Natural killer cell treated with Interleukin-12 subunit alpha and Interleukin-12 subunit beta and Interleukin-15 and Interleukin-18, amount 100 ng/mL, for 72 hours (primary cell): ENCODE measurements at regions not wholly inside any gene's neighbourhood (a gene's known extent, or its start where the extent isn't known, plus 50 kb on each side); places are given as distances from the start of the nearest gene placed in this dataset.
"Not testable (repeated sequence)": the region's sequence is repeated elsewhere in the genome, so short reads cannot be mapped to it uniquely, and the experiment has no call there.

ENCODE experiments used
- ATAC-seq, 2 donors: fragments of 150-1000 bp; cut with Tn5 transposase in 1 of 2; sonication (Bioruptor Pico), chemical (Tn5 transposase) in 1 of 2; 2 replicates each; pipeline ENCODE4 v1.10.0; 2021
- DNase-seq: peaks from one replicate; pipeline ENCODE4 v3.0.0; 2022; ENCODE audit warnings: low spot score
- H3K27ac Mint-ChIP-seq, 2 donors: 1 replicate in 1 of 2; 2 replicates in 1 of 2; pipeline ENCODE4 v1.8.0; 2022; ENCODE audit warnings: mixed read lengths in 2 of 2, mild to moderate bottlenecking in 1 of 2, moderate library complexity in 1 of 2
- H3K27me3 Mint-ChIP-seq, 2 donors: 1 replicate in 1 of 2; 2 replicates in 1 of 2; pipeline ENCODE4 v1.8.0; 2022; ENCODE audit warnings: mixed read lengths in 2 of 2
- H3K36me3 Mint-ChIP-seq: one replicate; pipeline ENCODE4 v1.8.0; 2022; ENCODE audit warnings: mixed read lengths
- H3K4me1 Mint-ChIP-seq, 2 donors: 1 replicate in 1 of 2; 2 replicates in 1 of 2; pipeline ENCODE4 v1.8.0; 2022; ENCODE audit warnings: low read depth in 2 of 2, mixed read lengths in 2 of 2, mild to moderate bottlenecking in 1 of 2
- H3K4me3 Mint-ChIP-seq: one replicate; pipeline ENCODE4 v1.8.0; 2022; ENCODE audit warnings: mixed read lengths
- H3K9me3 Mint-ChIP-seq: 2 replicates; pipeline ENCODE4 v1.8.0; 2022; ENCODE audit warnings: mixed read lengths

DNA sequence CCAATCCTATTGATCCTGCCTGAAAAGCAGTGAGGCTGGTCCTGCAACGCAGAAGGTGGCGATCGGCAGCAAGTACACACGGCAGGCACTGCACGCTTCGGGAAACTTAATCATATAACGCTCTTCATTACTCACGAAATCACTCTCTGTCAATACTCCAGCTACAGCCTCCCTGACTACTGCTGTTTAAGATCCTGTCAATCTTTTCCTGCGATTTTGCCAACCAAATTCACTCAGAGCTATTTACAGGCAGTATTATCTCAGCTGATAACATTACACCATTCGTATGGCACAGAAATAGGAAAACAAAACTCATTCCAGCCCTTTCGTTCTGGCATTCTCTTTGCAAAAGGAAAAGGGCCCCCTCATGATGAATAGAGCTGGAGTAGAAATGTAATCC, 262.4 kb upstream of the CDH8 start:
- DNase-seq (no peak), ATAC-seq (no peak)
- H3K27me3 Mint-ChIP-seq, result no peaks in the 10 kb centered on the region
- H3K4me3 Mint-ChIP-seq, result no peak overlapping the region
- peaks cover 7% of the 10 kb centered on the region for H3K36me3 Mint-ChIP-seq
- no peak overlapping the region for H3K27ac Mint-ChIP-seq
- H3K9me3 Mint-ChIP-seq, result peaks cover 16% of the 10 kb centered on the region
- H3K4me1 Mint-ChIP-seq, result no peaks in the 10 kb centered on the region

DNA sequence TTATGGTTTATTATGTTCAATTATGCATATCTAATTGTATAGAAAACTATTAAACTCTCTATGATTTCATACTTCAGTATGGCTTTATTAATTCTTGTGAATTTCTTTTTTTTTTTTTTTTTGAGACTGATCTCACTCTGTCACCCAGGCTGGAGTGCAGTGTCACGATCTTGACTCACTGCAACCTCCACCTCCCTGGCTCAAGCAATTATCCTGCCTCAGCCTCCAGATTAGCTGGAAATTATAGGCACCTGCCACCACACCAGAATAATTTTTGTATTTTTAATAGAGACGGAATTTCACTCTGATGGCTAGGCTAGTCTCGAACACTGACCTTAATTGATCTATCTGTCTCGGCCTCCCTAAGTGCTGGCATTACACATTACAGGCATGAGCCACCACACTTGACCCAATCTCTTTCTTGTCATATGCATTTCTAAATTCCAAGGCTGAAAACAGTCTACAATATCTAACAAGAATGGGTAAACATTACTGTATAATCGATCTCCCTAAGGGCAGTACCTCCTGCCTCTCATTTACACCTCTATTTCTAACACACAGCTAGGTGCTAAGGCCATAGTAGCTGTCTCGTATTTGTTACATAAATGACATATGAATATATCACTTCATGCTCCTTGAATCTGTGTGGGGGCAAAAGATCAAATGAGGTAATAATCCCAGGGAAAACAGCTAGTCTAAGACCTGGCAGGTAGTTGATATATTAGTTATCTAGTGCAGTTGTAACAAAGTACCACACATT, 258.2 kb upstream of the CDH8 start:
- peaks cover 11% of the 10 kb centered on the region for H3K9me3 Mint-ChIP-seq

DNA sequence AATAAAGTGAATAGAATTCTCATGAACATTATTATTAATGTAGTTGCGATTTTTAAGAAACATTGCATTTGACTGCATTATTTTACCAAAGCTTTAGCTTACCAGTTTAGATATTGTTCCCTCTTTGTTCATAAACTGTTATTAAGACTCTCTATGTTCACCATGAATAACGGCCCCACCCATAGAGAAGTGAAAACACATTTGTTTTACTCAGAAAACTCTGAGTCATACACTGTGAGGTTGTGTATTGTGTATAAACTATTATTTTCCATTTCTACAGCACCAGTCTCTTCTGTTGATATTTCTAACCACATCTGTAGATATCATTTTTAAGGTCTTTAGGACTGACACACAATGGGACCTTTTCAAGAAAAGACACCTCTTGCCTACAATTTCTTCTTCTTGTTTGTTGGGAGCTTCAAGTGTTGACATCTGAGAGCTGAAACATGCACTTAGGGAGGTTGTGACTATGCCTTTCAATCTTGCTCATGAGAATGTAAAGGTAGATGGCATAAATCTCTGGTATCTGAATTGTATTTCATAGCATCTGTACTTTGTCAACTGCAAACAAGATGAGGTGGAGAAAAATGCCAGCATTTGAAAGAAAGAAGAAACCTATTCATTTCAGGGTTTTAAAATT, 252.9 kb upstream of the CDH8 start:
- H3K4me3 Mint-ChIP-seq, result no peak overlapping the region
- no peaks in the 10 kb centered on the region for H3K4me1 Mint-ChIP-seq
- H3K9me3 Mint-ChIP-seq, result peaks cover 8% of the 10 kb centered on the region
- no peak for DNase-seq
- ATAC-seq, result no peak
- H3K27me3 Mint-ChIP-seq, result no peaks in the 10 kb centered on the region
- no peak overlapping the region for H3K27ac Mint-ChIP-seq
- H3K36me3 Mint-ChIP-seq, result peaks cover 6% of the 10 kb centered on the region

More for the DNA sequence above, 258.2 kb upstream of the CDH8 start:
- Mint-ChIP-seq H3K27ac (no peak overlapping the region), H3K4me3 (no peak overlapping the region), H3K4me1 (no peaks in the 10 kb centered on the region), H3K27me3 (no peaks in the 10 kb centered on the region), H3K36me3 (no peaks in the 10 kb centered on the region)
- no peak for DNase-seq
- ATAC-seq, result no peak

DNA sequence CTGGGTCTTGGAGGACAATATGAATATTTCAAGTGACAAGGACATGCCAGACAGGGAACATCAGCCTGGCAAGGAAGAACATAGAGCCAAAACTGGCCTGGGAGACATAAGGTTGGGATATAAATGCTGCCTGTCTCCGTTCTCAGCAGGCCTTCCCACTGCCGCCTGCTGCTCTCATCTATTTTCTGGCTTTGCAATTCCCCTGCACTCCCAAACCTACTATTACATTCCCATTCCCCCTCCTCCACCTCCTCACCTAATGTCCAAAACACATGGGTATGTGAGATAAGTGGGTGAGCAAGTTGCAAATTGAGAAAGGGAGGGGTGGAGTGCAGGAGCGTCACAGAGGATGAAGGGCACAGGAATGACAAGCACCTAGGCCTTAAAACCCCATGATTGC, 244.3 kb upstream of the CDH8 start:
- H3K4me1 Mint-ChIP-seq, result no peaks in the 10 kb centered on the region
- H3K36me3 Mint-ChIP-seq, result no peaks in the 10 kb centered on the region
- DNase-seq (no peak), ATAC-seq (no peak)
- no peaks in the 10 kb centered on the region for H3K27me3 Mint-ChIP-seq
- no peak overlapping the region for H3K4me3 Mint-ChIP-seq
- no peak overlapping the region for H3K27ac Mint-ChIP-seq
- H3K9me3 Mint-ChIP-seq, result peaks cover 12% of the 10 kb centered on the region

GRCh38 chr16:62277942-62278341, 241.7 kb upstream of the CDH8 start:
- H3K27me3 Mint-ChIP-seq, result no peaks in the 10 kb centered on the region
- peaks cover 28% of the 10 kb centered on the region for H3K9me3 Mint-ChIP-seq
- no peak overlapping the region for H3K4me3 Mint-ChIP-seq
- no peaks in the 10 kb centered on the region for H3K4me1 Mint-ChIP-seq
- ATAC-seq (no peak), DNase-seq (no peak)
- no peaks in the 10 kb centered on the region for H3K36me3 Mint-ChIP-seq
- H3K27ac Mint-ChIP-seq, result no peak overlapping the region

DNA sequence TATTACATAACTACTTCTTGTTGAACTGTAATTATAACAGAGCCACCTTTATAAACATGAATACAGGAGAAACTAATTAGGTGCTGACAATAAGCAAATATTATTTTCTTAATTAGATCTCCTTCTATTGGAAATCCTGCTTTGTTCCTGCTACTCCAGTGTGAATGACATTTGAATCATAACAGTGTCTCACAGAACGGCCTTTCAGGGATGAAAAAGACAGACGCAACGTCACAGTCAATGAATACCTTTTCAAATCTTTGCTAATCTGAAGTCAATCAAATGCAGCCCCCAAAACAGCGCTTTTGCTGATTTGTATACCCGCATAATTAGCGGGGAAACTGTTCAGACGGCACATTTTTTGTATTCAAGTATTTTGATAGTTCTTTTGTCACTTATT, 240.4 kb upstream of the CDH8 start:
- Mint-ChIP-seq H3K27ac (no peak overlapping the region), H3K4me1 (no peaks in the 10 kb centered on the region), H3K9me3 (peaks cover 25% of the 10 kb centered on the region), H3K36me3 (no peaks in the 10 kb centered on the region), H3K27me3 (no peaks in the 10 kb centered on the region), H3K4me3 (no peak overlapping the region)
- ATAC-seq (no peak), DNase-seq (no peak)

DNA sequence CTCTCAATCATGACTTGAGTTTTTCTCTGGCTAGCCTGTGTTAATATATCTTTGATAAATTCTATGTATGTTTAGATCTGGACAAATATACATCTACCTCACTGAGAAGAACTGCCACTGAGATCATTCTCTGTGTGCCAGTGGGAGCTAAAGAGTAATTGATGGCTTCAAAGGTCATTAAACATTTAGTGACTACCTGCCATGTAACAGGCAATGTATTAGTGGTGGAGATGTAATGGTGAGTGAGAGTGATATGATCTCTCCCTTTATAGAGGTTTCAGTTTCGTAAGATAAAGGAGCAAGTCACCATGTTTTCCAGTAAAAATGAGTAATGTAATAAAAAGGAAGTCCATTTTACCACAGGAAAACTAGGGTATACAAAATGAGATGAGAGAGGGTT, 235.8 kb upstream of the CDH8 start:
- Mint-ChIP-seq H3K27ac (no peak overlapping the region), H3K4me3 (no peak overlapping the region), H3K4me1 (no peaks in the 10 kb centered on the region), H3K9me3 (peaks cover 26% of the 10 kb centered on the region), H3K27me3 (no peaks in the 10 kb centered on the region), H3K36me3 (peaks cover 4% of the 10 kb centered on the region)
- no peak for DNase-seq
- no peak for ATAC-seq

DNA sequence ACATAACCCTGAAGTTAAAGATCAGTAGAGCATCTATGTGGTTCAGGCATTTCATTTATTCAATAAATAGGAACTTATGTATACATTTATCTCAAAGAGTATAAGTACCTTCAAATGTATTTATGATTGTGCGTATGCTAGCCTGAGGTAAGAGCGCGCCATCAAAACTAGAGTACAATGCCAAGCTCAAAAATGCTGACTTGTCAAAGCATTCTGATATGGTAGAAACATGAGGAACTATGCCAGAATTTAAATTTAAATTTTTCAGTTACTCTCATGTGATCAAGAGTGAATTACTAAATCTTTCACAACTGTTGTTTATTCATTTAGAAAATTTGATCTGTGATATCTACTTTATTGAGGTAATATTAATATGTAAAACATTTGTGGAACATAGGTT, 225.5 kb upstream of the CDH8 start:
- ATAC-seq (no peak), DNase-seq (no peak)
- Mint-ChIP-seq H3K4me3 (no peak overlapping the region), H3K27ac (no peak overlapping the region), H3K4me1 (no peaks in the 10 kb centered on the region), H3K9me3 (peaks cover 15% of the 10 kb centered on the region), H3K27me3 (no peaks in the 10 kb centered on the region), H3K36me3 (peaks cover 12% of the 10 kb centered on the region)

DNA sequence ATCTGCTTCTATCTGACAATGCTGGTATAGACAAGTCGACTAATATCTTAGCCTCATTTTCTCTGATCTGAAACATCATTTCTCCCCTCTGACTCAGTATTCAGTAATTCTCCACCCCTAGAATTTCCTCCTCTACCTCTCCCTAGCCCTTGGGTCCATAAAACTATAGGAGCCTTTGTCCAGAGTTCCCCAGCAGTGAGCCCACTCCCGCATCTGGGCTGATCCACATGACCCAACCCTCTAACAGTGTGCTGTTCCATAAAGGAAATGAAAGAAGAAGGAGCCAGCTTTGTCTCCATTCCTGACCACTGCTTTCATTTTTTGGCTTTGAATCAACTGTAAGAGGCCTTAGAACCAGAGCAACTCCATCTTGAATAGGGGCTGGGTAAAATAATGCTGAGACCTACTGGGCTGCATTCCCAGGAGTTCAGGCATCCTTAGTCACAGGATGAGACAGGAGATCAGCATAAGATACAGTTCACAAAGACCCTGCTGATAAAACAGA, 222.7 kb upstream of the CDH8 start:
- H3K27ac Mint-ChIP-seq, H3K36me3 Mint-ChIP-seq, ATAC-seq, H3K4me1 Mint-ChIP-seq, H3K27me3 Mint-ChIP-seq, DNase-seq, H3K4me3 Mint-ChIP-seq: not testable (repeated sequence)
- H3K9me3 Mint-ChIP-seq, result peaks cover 13% of the 10 kb centered on the region

DNA sequence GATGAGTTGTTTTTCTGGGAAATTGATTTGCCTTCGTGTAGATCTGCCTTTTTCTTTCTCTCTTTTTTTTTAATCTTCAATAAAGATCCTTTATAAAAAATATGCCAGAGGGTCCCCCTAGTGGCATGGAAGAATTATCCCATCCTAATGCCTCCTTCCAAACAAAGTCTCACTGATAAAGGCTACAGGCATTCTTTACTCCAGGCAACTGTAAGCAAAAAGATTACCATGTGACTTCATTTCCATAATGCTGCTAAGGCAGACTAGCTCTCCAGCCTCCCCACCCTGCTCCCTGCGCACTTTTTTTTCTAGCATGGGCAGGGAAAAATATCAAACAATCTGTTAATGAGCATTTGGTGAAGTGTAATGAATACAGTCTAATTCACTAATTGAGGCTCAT, 220.2 kb upstream of the CDH8 start:
- no peaks in the 10 kb centered on the region for H3K4me1 Mint-ChIP-seq
- H3K27ac Mint-ChIP-seq, result no peak overlapping the region
- H3K36me3 Mint-ChIP-seq, result no peaks in the 10 kb centered on the region
- H3K9me3 Mint-ChIP-seq, result peaks cover 17% of the 10 kb centered on the region
- no peak overlapping the region for H3K4me3 Mint-ChIP-seq
- DNase-seq (no peak), ATAC-seq (no peak)
- H3K27me3 Mint-ChIP-seq, result no peaks in the 10 kb centered on the region

DNA sequence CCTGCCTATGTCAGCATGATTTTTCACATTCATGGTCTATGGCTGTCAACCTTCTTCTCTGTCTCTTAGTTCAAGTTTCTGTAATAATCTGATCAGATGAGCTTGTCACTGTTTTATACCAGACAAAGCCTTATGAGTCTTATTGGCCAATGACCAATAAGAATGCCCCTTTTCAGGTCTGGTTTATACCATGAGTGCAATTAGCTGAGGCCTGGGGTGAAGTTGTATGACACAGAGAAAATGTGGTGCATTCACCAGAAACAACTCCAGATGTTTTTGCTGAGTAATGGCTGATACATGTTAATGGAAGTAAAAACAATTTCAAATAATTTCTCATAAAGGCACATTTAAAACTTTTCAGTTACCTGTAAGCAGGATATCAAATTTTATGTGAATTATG, 218.6 kb upstream of the CDH8 start:
- peaks cover 27% of the 10 kb centered on the region for H3K9me3 Mint-ChIP-seq
- H3K4me1 Mint-ChIP-seq, result no peaks in the 10 kb centered on the region
- DNase-seq (no peak), ATAC-seq (no peak)
- H3K27ac Mint-ChIP-seq, result no peak overlapping the region
- H3K36me3 Mint-ChIP-seq, result no peaks in the 10 kb centered on the region
- no peak overlapping the region for H3K4me3 Mint-ChIP-seq
- no peaks in the 10 kb centered on the region for H3K27me3 Mint-ChIP-seq

GRCh38 chr16:62254372-62254771, 218.1 kb upstream of the CDH8 start:
- H3K9me3 Mint-ChIP-seq, result peaks cover 28% of the 10 kb centered on the region
- H3K4me1 Mint-ChIP-seq, result no peaks in the 10 kb centered on the region
- H3K36me3 Mint-ChIP-seq, result no peaks in the 10 kb centered on the region
- DNase-seq (no peak), ATAC-seq (no peak)
- H3K4me3 Mint-ChIP-seq, result no peak overlapping the region
- no peak overlapping the region for H3K27ac Mint-ChIP-seq
- no peaks in the 10 kb centered on the region for H3K27me3 Mint-ChIP-seq

DNA sequence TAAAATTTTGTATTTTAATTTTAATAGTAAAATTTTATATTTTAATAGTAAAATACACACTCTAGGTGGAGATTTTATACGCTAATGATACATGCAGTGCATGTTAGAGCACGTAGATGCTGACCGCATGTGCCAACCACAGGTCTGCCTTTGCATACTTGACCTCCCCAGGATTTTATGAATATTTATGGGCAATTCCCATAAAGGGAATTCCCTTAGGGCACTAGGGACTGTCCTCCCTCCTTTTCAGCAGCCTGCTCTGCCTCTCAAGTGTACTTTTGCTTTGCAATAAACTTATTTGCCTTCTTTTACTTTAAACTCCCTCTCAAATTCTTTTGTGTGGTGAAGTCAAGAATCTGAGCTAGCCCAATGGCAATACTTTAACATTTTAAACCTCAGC, 217.7 kb upstream of the CDH8 start:
- no peak for DNase-seq
- ATAC-seq, result no peak
- Mint-ChIP-seq H3K4me1 (no peaks in the 10 kb centered on the region), H3K4me3 (no peak overlapping the region), H3K9me3 (peaks cover 28% of the 10 kb centered on the region), H3K27me3 (no peaks in the 10 kb centered on the region), H3K27ac (no peak overlapping the region), H3K36me3 (no peaks in the 10 kb centered on the region)

GRCh38 chr16:62249069-62249468, 212.8 kb upstream of the CDH8 start:
- Mint-ChIP-seq H3K27ac (no peak overlapping the region), H3K9me3 (peaks cover 30% of the 10 kb centered on the region), H3K27me3 (no peaks in the 10 kb centered on the region), H3K4me1 (no peaks in the 10 kb centered on the region), H3K36me3 (no peaks in the 10 kb centered on the region), H3K4me3 (no peak overlapping the region)
- ATAC-seq, result no peak
- no peak for DNase-seq
